ENCODE measurements at regions not wholly inside any gene's neighbourhood (a gene's known extent, or its start where the extent isn't known, plus 50 kb on each side); places are given as distances from the start of the nearest gene placed in this dataset.

DNA sequence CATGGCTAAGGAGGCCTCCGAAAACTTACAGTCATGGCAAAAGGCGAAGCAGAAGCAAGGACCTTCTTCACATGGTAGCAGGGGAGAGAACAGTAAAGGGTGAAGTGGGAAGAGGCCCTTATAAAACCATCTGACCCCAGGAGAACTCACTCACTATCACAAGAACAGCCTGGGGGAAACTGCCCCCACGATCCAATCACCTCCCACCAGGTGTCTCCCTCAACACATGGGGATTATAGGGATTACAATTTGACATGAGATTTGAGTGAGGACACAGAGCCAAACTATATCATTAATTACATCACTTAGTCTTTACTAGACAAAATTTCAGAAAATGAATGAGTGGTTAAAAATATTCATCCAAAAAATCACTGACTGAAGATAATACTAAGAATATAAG, 453.6 kb downstream of the COL12A1 start:
- TF ChIP-seq, protein P1, sequence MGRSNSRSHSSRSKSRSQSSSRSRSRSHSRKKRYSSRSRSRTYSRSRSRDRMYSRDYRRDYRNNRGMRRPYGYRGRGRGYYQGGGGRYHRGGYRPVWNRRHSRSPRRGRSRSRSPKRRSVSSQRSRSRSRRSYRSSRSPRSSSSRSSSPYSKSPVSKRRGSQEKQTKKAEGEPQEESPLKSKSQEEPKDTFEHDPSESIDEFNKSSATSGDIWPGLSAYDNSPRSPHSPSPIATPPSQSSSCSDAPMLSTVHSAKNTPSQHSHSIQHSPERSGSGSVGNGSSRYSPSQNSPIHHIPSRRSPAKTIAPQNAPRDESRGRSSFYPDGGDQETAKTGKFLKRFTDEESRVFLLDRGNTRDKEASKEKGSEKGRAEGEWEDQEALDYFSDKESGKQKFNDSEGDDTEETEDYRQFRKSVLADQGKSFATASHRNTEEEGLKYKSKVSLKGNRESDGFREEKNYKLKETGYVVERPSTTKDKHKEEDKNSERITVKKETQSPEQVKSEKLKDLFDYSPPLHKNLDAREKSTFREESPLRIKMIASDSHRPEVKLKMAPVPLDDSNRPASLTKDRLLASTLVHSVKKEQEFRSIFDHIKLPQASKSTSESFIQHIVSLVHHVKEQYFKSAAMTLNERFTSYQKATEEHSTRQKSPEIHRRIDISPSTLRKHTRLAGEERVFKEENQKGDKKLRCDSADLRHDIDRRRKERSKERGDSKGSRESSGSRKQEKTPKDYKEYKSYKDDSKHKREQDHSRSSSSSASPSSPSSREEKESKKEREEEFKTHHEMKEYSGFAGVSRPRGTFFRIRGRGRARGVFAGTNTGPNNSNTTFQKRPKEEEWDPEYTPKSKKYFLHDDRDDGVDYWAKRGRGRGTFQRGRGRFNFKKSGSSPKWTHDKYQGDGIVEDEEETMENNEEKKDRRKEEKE (IDR thresholded peaks at IDR 0.05; ENCODE audit: borderline replicate concordance in 1 of 2, control insufficient read depth in 1 of 2, low read depth in 2 of 2, low read length in 1 of 2) = no peak
- no peak for TF ChIP-seq SAFB (IDR thresholded peaks at IDR 0.05; ENCODE audit: borderline replicate concordance, low read depth, low read length)
- TF ChIP-seq PHF8 (IDR thresholded peaks at IDR 0.05; ENCODE audit: borderline replicate concordance, low read length) = no peak
- TF ChIP-seq MYNN (IDR thresholded peaks at IDR 0.05) = no peak
- TF ChIP-seq MYNN (CRISPR knock-in tag; IDR thresholded peaks at IDR 0.05) = no peak
- TF ChIP-seq, protein P2, sequence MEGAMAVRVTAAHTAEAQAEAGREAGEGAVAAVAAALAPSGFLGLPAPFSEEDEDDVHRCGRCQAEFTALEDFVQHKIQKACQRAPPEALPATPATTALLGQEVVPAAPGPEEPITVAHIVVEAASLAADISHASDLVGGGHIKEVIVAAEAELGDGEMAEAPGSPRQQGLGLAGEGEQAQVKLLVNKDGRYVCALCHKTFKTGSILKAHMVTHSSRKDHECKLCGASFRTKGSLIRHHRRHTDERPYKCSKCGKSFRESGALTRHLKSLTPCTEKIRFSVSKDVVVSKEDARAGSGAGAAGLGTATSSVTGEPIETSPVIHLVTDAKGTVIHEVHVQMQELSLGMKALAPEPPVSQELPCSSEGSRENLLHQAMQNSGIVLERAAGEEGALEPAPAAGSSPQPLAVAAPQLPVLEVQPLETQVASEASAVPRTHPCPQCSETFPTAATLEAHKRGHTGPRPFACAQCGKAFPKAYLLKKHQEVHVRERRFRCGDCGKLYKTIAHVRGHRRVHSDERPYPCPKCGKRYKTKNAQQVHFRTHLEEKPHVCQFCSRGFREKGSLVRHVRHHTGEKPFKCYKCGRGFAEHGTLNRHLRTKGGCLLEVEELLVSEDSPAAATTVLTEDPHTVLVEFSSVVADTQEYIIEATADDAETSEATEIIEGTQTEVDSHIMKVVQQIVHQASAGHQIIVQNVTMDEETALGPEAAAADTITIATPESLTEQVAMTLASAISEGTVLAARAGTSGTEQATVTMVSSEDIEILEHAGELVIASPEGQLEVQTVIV (CRISPR knock-in tag; IDR thresholded peaks at IDR 0.05; ENCODE audit: borderline replicate concordance) = no peak
- no peak for TF ChIP-seq RAD21 (CRISPR knock-in tag; conservative IDR thresholded peaks at IDR 0.05 in 1 of 2, IDR thresholded peaks at IDR 0.05 in 1 of 2)
- TF ChIP-seq, protein P3, sequence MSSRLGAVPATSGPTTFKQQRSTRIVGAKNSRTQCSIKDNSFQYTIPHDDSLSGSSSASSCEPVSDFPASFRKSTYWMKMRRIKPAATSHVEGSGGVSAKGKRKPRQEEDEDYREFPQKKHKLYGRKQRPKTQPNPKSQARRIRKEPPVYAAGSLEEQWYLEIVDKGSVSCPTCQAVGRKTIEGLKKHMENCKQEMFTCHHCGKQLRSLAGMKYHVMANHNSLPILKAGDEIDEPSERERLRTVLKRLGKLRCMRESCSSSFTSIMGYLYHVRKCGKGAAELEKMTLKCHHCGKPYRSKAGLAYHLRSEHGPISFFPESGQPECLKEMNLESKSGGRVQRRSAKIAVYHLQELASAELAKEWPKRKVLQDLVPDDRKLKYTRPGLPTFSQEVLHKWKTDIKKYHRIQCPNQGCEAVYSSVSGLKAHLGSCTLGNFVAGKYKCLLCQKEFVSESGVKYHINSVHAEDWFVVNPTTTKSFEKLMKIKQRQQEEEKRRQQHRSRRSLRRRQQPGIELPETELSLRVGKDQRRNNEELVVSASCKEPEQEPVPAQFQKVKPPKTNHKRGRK (tag; IDR thresholded peaks at IDR 0.05) = no peak
- TF ChIP-seq, protein P4, sequence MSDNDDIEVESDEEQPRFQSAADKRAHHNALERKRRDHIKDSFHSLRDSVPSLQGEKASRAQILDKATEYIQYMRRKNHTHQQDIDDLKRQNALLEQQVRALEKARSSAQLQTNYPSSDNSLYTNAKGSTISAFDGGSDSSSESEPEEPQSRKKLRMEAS (CRISPR knock-in tag; IDR thresholded peaks at IDR 0.05) = no peak

Measured in K562 (cell line).